NCI-H2107 treated with DMSO at 0.1 percent for 48 hours (cell line): ENCODE measurements at regions not wholly inside any gene's neighbourhood (a gene's known extent, or its start where the extent isn't known, plus 50 kb on each side); places are given as distances from the start of the nearest gene placed in this dataset.

Experiments
- DNase-seq: peaks from one replicate; lab custom pipeline; 2025; ENCODE audit not compliant: unreplicated experiment; lab: John Stamatoyannopoulos, UW

DNA sequence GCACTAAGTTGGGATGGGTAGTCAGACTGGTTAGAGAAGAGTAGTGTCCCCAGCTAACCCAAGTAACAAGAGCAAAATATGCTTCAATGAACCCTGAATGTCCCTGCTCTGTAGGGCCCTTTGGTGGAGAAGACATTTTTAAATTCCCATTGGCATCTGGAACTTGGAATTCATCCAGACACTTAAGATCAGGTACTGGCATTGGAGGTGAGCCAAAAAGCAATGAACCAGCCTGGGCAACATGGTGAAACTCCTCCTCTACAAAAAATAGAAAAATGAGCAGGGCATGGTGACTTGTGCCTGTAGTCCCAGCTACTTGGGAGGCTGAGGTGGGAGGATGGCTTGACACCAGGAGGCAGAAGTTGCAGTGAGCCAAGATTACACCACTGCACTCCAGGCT lies 58.9 kb upstream of the ZNF618 start:
- no peak for DNase-seq

DNA sequence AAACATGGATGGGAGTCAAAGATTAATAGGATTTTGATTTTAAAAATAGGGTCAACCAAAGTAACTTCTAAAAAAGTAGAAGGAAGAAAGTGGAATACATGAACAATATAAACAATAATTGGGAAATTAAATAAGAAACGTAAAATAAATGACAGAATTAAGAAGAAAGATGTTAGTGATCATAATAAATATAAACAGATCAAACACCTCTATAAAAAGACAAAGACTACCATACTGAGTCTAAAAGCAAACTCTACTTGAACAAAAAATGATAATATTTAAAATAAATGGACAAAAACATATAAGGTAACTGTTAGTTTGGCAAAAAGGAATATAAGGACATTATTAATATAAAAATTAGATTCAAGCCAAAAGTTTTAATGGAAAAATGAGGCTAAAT lies 57.7 kb upstream of the ZNF618 start:
- DNase-seq = no peak

DNA sequence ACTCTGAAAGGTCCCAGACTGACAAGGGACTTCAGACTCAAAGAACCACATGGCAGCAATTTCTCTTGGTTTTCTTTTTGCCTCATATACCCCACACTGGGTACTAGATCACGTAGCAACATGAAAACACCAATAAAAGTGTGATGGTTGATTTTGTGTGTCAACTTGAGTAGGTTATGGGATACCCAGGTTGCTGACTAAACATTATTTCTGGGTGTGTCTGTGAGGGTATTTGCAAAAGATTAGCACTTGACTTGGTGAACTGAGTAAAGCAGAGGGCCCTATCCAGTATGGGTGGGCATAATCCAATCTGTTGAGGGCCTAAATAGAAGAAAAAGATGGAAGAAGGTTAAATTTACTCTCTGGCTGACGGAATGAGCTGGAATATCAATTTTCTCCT lies 53.8 kb upstream of the ZNF618 start:
- no peak for DNase-seq

DNA sequence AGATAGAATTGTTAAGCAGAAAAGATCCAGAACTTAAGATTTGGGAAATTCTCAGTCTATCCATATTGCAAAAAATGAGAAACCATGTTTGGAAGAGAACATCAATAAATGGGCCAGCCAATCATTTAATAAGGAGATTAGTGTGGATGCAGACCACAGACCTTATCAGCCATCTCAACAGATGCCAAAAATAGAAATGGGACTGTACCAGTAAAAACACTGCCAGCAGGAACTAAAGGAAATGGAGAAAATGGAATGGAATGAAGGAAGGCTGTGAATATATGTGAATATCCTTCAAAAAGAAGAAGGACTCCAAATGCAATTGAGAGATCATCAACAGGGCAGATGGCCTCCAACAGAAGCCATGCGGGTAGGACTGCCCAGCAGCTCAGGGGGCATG lies 52.7 kb upstream of the ZNF618 start:
- DNase-seq = no peak
